DOHH2 (cell line): ENCODE measurements at regions not wholly inside any gene's neighbourhood (a gene's known extent, or its start where the extent isn't known, plus 50 kb on each side); places are given as distances from the start of the nearest gene placed in this dataset.
A peak's percentile ranks its signal among the peaks of the same experiment; 100 is the strongest.

Source experiments
- H3F3A ChIP-seq: fragments of 200-600 bp; sonication (generic), shearing (Covaris generic); 2 replicates; pipeline ENCODE4 v1.6.0; 2016; ENCODE audit warnings: antibody characterized with exemption, mild to moderate bottlenecking; ENCODE audit not compliant: control insufficient read depth, insufficient read depth
- H3K27ac ChIP-seq: fragments of 200-600 bp; sonication (generic); 2 replicates; pipeline ENCODE4 v1.5.1; 2014; ENCODE audit warnings: low read depth, mild to moderate bottlenecking, low read length, moderate library complexity
- H3K27me3 ChIP-seq: fragments of 200-600 bp; sonication (generic); 2 replicates; pipeline ENCODE4 v1.6.1; 2014; ENCODE audit warnings: mild to moderate bottlenecking, low read length, mixed read lengths; ENCODE audit not compliant: control insufficient read depth
- H3K36me3 ChIP-seq: fragments of 200-600 bp; sonication (generic); 2 replicates; pipeline ENCODE4 v1.6.1; 2014; ENCODE audit warnings: mild to moderate bottlenecking, low read length, moderate library complexity, mixed read lengths; ENCODE audit not compliant: control insufficient read depth
- H3K4me1 ChIP-seq: fragments of 200-600 bp; sonication (generic); 2 replicates; pipeline ENCODE4 v1.6.1; 2014; ENCODE audit warnings: mild to moderate bottlenecking, low read length, mixed read lengths; ENCODE audit not compliant: control insufficient read depth
- H3K4me2 ChIP-seq: fragments of 200-600 bp; sonication (generic); 2 replicates; pipeline ENCODE4 v1.6.0; 2014; ENCODE audit warnings: mild to moderate bottlenecking, low read length, moderate library complexity
- H3K4me3 ChIP-seq: fragments of 200-600 bp; sonication (generic); 2 replicates; pipeline ENCODE4 v1.5.1; 2014; ENCODE audit warnings: mild to moderate bottlenecking, low read length, mixed read lengths
- H3K79me2 ChIP-seq: fragments of 200-600 bp; sonication (generic); 2 replicates; pipeline ENCODE4 v1.6.1; 2014; ENCODE audit warnings: mild to moderate bottlenecking, low read length, mixed read lengths; ENCODE audit not compliant: control insufficient read depth
- H3K9me2 ChIP-seq: fragments of 200-600 bp; sonication (generic); replicated peaks from 2 replicates; pipeline ENCODE4 v1.6.1; 2014; ENCODE audit warnings: mild to moderate bottlenecking, low read length, mixed read lengths; ENCODE audit not compliant: control insufficient read depth
- H3K9me3 ChIP-seq: fragments of 200-600 bp; sonication (generic); 2 replicates; pipeline ENCODE4 v1.6.1; 2014; ENCODE audit warnings: antibody characterized with exemption, low read length, mixed read lengths; ENCODE audit not compliant: control insufficient read depth, insufficient read depth
- H4K20me1 ChIP-seq: fragments of 200-600 bp; sonication (generic); 2 replicates; pipeline ENCODE4 v1.6.0; 2014; ENCODE audit warnings: low read depth, mild to moderate bottlenecking, antibody characterized with exemption, low read length, moderate library complexity; ENCODE audit not compliant: control insufficient read depth, insufficient read depth
- CTCF ChIP-seq: fragments of 200-600 bp; sonication (generic); IDR thresholded peaks from one replicate; pipeline ENCODE4 v1.5.1; 2014; ENCODE audit warnings: antibody characterized with exemption, mild to moderate bottlenecking, low read depth, low read length; ENCODE audit not compliant: poor library complexity, severe bottlenecking
- EZH2phosphoT487 ChIP-seq: fragments of 200-600 bp; sonication (generic); IDR thresholded peaks from 2 replicates; pipeline ENCODE4 v1.6.1; 2017; ENCODE audit warnings: borderline replicate concordance, mild to moderate bottlenecking, antibody characterized with exemption, low read length, moderate library complexity, mixed read lengths

DNA sequence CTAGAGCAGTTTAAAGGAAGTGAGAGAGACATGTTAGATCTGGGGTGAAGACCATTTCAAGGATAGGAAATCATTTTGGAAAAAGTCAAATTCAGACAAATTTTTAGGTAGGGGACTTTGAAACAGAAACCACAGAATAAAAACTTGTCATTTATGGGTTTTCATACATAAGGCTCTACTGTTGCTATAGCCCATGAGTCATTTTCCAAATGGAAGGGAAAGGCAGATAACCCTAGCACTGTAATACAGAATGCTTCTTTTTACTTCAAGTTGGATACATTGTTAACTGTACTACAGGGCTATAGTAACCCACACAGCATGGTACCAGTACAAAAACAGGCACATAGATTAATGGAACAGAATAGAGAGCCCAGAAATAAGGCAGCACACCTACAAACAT lies 455.4 kb downstream of the EBF1 start:
- Histone ChIP-seq H3K36me3 (no peaks in the 10 kb centered on the region), H4K20me1 (no peaks in the 10 kb centered on the region), H3K9me3 (no peaks in the 10 kb centered on the region), H3F3A (no peaks in the 10 kb centered on the region), H3K27ac (no peak overlapping the region), H3K4me2 (peak overlapping the region; percentile 21), H3K4me3 (0 out of 2 replicates have a peak overlapping the region, but pooled peaks have one; percentile 26), H3K4me1 (peaks cover 29% of the 10 kb centered on the region), H3K79me2 (no peaks in the 10 kb centered on the region), H3K9me2 (no peaks in the 10 kb centered on the region), H3K27me3 (no peaks in the 10 kb centered on the region)
- TF ChIP-seq EZH2phosphoT487: no peak
- no peak for TF ChIP-seq CTCF

DNA sequence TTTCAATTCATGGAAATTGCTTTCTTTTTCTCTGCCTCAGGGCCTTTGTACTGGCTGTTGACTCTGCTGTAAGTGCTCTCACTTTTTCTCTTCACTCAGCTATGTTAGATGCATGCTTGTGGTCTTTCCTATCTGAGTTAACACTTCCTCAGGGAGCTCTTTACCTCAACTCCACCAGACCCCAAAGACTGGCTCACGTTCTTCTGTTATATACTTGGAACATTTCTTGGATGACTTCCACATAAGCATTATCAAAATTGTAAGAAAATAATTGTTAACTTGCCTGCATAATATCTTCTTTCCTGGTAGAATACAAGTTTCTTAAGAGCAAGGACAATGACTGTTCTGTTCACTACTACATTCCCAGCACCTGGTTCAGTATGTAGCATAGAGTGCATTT lies 455.9 kb downstream of the EBF1 start:
- no peaks in the 10 kb centered on the region for H3K27me3 ChIP-seq
- no peaks in the 10 kb centered on the region for H3K36me3 ChIP-seq
- TF ChIP-seq CTCF: no peak
- no peak for TF ChIP-seq EZH2phosphoT487
- no peaks in the 10 kb centered on the region for H3K79me2 ChIP-seq
- H3K9me2 ChIP-seq: no peaks in the 10 kb centered on the region
- no peaks in the 10 kb centered on the region for H3K9me3 ChIP-seq
- H3F3A ChIP-seq: no peaks in the 10 kb centered on the region
- 0 out of 2 replicates have a peak overlapping the region, but pooled peaks have one; percentile 21 for H3K4me2 ChIP-seq
- peaks cover 29% of the 10 kb centered on the region for H3K4me1 ChIP-seq
- no peak overlapping the region for H3K4me3 ChIP-seq
- H4K20me1 ChIP-seq: no peaks in the 10 kb centered on the region
- no peak overlapping the region for H3K27ac ChIP-seq

- Histone ChIP-seq H3K4me2 (no peak overlapping the region), H3K4me3 (no peak overlapping the region), H3K79me2 (no peaks in the 10 kb centered on the region), H3K9me2 (no peaks in the 10 kb centered on the region), H4K20me1 (no peaks in the 10 kb centered on the region), H3K9me3 (no peaks in the 10 kb centered on the region), H3K4me1 (peaks cover 34% of the 10 kb centered on the region), H3K27me3 (no peaks in the 10 kb centered on the region), H3K27ac (no peak overlapping the region), H3F3A (no peaks in the 10 kb centered on the region), H3K36me3 (no peaks in the 10 kb centered on the region)
- TF ChIP-seq EZH2phosphoT487 (no peak), CTCF (no peak)
Observed at GRCh38 chr5:158642879-158643278, 456.8 kb downstream of the EBF1 start.

GRCh38 chr5:158641016-158641415 lies 458.7 kb downstream of the EBF1 start:
- Histone ChIP-seq H3K4me3 (no peak overlapping the region), H3K36me3 (no peaks in the 10 kb centered on the region), H3K4me1 (peaks cover 28% of the 10 kb centered on the region), H3F3A (no peaks in the 10 kb centered on the region), H3K9me3 (no peaks in the 10 kb centered on the region), H4K20me1 (no peaks in the 10 kb centered on the region), H3K27ac (no peak overlapping the region), H3K4me2 (no peak overlapping the region), H3K27me3 (no peaks in the 10 kb centered on the region), H3K79me2 (no peaks in the 10 kb centered on the region), H3K9me2 (no peaks in the 10 kb centered on the region)
- no peak for TF ChIP-seq CTCF
- TF ChIP-seq EZH2phosphoT487: no peak
